GM12874 (cell line): ENCODE measurements at regions not wholly inside any gene's neighbourhood (a gene's known extent, or its start where the extent isn't known, plus 50 kb on each side); places are given as distances from the start of the nearest gene placed in this dataset.
A peak's percentile ranks its signal among the peaks of the same experiment; 100 is the strongest.

Experiments
- TF ChIP-seq, protein P1 (sequence below): IDR thresholded peaks from 2 replicates; pipeline ENCODE4 v1.5.1; 2011; ENCODE audit warnings: low read depth, mild to moderate bottlenecking, control low read depth, low read length, moderate library complexity; ENCODE audit not compliant: insufficient read depth

GRCh38 chr14:106304271-106304670 lies 777.9 kb downstream of the TMEM121 start:
- TF ChIP-seq, protein P1, sequence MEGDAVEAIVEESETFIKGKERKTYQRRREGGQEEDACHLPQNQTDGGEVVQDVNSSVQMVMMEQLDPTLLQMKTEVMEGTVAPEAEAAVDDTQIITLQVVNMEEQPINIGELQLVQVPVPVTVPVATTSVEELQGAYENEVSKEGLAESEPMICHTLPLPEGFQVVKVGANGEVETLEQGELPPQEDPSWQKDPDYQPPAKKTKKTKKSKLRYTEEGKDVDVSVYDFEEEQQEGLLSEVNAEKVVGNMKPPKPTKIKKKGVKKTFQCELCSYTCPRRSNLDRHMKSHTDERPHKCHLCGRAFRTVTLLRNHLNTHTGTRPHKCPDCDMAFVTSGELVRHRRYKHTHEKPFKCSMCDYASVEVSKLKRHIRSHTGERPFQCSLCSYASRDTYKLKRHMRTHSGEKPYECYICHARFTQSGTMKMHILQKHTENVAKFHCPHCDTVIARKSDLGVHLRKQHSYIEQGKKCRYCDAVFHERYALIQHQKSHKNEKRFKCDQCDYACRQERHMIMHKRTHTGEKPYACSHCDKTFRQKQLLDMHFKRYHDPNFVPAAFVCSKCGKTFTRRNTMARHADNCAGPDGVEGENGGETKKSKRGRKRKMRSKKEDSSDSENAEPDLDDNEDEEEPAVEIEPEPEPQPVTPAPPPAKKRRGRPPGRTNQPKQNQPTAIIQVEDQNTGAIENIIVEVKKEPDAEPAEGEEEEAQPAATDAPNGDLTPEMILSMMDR, result no peak

DNA sequence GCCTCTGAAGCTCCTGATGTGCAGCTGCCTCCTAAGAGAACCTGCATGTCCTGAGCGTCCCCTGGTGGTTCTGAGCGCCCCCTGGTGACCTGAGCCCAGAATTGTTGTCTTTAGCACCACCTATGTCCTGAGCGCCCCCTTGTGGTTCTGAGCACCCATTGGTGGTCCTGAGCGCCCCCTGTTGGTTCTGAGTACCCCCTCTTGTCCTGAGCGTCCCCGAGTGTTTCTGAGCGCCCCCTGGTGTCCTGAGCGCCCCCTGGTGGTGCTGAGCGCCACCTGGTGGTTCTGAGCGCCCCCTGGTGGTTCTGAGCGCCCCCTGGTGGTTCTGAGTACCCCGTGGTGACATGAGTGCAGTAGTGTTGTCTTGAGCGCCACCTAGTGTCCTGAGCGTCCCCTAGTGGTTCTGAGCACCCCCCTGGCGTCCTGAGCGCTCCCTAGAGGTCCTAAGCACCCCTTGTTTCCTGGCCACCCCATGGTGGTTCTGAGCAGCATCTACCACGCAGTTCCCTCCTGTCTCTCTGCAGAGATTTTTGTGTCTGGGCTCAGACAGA lies 782.5 kb downstream of the TMEM121 start:
- TF ChIP-seq, protein P1, result peak; percentile 100

DNA sequence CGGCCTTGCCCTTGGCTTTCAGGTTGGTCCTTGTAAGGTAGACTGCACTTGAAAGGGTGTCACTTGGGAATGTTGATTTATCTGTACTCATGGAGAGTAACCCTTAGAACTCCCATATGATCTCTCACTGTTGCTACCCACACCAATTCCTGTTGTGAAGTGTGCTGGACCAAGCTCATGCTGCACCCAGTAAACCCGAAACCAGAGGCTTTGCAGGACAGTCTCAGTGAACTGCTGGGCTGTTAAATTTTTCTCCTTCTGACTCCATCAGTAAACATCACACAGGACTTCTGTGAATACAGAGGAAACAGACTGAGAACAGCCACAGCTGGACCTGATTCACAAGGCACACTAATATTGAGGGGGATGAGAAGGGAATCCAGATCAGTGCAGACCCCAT lies 783.0 kb downstream of the TMEM121 start:
- TF ChIP-seq, protein P1, result no peak

GRCh38 chr14:106315436-106315835 lies 789.1 kb downstream of the TMEM121 start:
- TF ChIP-seq, protein P1, result no peak

DNA sequence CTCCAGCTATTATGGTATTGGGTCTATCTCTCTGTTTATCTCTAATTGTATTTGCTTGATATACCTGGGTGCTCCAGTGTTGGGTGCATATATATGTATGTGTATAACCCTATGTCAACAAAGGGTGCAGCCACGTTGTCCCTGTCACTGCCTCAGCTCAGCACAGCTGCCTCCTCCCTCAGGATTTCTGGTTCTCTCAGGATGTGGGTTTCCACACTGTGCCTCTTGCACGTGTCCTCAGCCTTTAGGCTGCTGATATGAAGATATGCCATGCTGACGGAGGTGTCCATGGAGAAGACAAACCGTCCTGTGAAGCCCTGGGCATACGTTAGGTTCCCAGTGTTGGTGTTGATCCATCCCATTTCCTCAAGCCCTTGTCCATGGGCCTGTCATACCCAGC lies 791.2 kb downstream of the TMEM121 start:
- TF ChIP-seq, protein P1, result no peak

- TF ChIP-seq, protein P1, result peak; percentile 84
Observed at GRCh38 chr14:106318700-106319099, 792.3 kb downstream of the TMEM121 start.

DNA sequence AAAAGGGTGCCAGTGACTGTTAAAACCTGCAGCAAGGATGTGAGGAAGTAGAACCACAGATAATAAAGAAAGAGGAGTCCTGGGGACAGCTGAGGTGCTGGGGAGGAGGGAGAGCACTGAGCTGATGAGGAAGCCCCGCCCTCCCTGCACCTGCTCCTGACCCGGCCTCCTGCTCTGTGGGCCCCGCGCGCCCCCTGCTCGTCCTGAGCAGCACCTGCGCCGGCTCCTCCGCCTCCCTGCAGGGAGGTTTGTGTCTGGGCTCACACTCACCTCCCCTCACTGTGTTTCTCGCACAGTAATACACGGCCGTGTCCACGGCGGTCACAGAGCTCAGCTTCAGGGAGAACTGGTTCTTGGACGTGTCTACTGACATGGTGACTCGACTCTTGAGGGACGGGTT lies 797.6 kb downstream of the TMEM121 start:
- TF ChIP-seq, protein P1, result peak; percentile 24; the same call in 1 of the 2 replicates
